ENCODE measurements at regions not wholly inside any gene's neighbourhood (a gene's known extent, or its start where the extent isn't known, plus 50 kb on each side); places are given as distances from the start of the nearest gene placed in this dataset.

DNA sequence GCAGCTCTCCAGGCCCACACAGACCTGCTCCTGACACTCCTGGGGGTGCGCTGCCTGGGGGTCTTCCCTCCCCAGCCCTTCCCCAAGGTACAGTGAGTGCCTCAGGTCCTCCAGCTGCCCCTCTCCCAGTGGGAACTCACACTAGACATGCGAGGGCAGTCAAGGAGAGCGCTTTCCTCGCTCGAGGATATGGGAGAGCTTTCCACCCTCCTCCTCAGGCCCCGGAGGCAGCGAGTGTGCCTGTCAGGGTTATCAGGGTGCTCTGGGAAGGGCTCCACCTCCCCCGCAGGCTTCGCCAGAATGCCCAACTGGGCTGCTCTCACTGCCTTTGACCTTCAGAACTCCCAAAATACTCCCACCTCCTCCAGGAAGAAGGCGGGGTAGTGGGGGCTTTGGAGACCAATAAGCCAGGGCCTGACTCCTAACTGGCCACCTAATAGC is 85.7 kb upstream of the LAPTM4A start:
- TF ChIP-seq CTCF (IDR thresholded peaks at IDR 0.05) (no peak), EZH2 (IDR thresholded peaks at IDR 0.05; ENCODE audit: borderline replicate concordance, insufficient read depth, low read depth, low read length, poor library complexity, severe bottlenecking) (no peak)

Data from B cell (primary cell).